KMS-11 (cell line): ENCODE measurements at regions not wholly inside any gene's neighbourhood (a gene's known extent, or its start where the extent isn't known, plus 50 kb on each side); places are given as distances from the start of the nearest gene placed in this dataset.

Experiments
- H2AFZ ChIP-seq: fragments of 200-600 bp; sonication (generic); 2 replicates; pipeline ENCODE4 v1.6.1; 2016; ENCODE audit warnings: antibody characterized with exemption, mixed run types, low read depth
- H3K27ac ChIP-seq: fragments of 200-600 bp; sonication (generic); 2 replicates; pipeline ENCODE4 v1.6.1; 2016; ENCODE audit warnings: mild to moderate bottlenecking, mixed run types
- H3K27me3 ChIP-seq: fragments of 200-600 bp; sonication (generic); 2 replicates; pipeline ENCODE4 v1.6.1; 2017; ENCODE audit warnings: mild to moderate bottlenecking, low read depth, mixed run types, moderate library complexity; ENCODE audit not compliant: insufficient read depth
- H3K36me3 ChIP-seq: fragments of 200-600 bp; sonication (generic); 2 replicates; pipeline ENCODE4 v1.6.1; 2017; ENCODE audit warnings: mild to moderate bottlenecking, mixed run types; ENCODE audit not compliant: insufficient read depth
- H3K4me1 ChIP-seq: fragments of 200-600 bp; sonication (generic); 2 replicates; pipeline ENCODE4 v1.6.1; 2016; ENCODE audit warnings: mild to moderate bottlenecking, low read depth, mixed run types; ENCODE audit not compliant: poor library complexity, severe bottlenecking
- H3K4me2 ChIP-seq: fragments of 200-600 bp; sonication (generic); 2 replicates; pipeline ENCODE4 v1.7.0; 2016; ENCODE audit warnings: mild to moderate bottlenecking, mixed run types
- H3K4me3 ChIP-seq: fragments of 200-600 bp; sonication (generic); IDR thresholded peaks from 2 replicates; pipeline ENCODE4 v1.6.1; 2017; ENCODE audit warnings: low read depth, low read length, mixed read lengths; ENCODE audit not compliant: insufficient read depth
- H3K79me2 ChIP-seq: fragments of 200-600 bp; sonication (generic); 2 replicates; pipeline ENCODE4 v1.6.1; 2016; ENCODE audit warnings: low read depth, mixed run types; ENCODE audit not compliant: insufficient read depth
- H3K9ac ChIP-seq: fragments of 200-600 bp; sonication (generic); 2 replicates; pipeline ENCODE4 v1.6.1; 2016; ENCODE audit warnings: mild to moderate bottlenecking, mixed run types
- H4K20me1 ChIP-seq: fragments of 200-600 bp; sonication (generic); 2 replicates; pipeline ENCODE4 v1.6.1; 2016; ENCODE audit warnings: mild to moderate bottlenecking, mixed run types; ENCODE audit not compliant: insufficient read depth
- CTCF ChIP-seq: fragments of 200-600 bp; sonication (generic); conservative IDR thresholded peaks from 2 replicates; pipeline ENCODE4 v1.6.1; 2017; ENCODE audit warnings: low read depth, mild to moderate bottlenecking, antibody characterized with exemption, low read length, moderate library complexity, mixed read lengths

DNA sequence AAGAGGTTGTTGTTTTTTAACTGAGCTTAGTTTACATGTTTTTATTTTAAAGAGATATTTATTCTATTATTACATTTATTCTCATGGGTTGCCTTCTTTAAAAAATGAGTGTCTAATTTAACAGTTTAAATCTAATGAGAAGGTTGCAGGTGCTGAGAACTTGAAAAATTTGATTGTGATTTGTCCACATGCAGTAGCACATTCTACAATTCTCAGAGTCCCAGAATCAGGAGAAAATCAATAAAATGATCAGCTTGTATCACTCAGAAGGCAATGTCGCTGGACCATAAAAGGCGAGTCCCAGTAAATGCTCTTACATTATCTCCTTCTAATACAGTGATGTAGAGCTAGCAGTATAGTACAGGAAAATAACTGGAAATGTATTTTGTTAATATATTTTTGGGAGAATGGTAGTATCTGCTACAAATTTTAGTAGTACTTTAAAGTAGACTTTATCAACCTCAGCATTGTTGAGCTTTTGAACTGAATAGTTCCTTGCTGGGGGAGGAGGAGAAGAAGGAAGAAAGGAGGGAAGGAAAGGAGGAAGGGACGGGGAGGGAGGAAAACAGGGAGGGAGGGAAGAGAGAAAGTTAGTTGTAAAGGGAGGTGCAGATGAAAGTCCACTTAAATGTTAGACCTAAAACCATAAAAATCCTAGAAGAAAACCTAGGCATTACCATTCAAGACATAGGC, 458.0 kb downstream of the DOK5 start:
- no peak overlapping the region for H3K27ac ChIP-seq
- H3K36me3 ChIP-seq = no peaks in the 10 kb centered on the region
- no peak overlapping the region for H3K4me2 ChIP-seq
- no peak overlapping the region for H2AFZ ChIP-seq
- no peak overlapping the region for H3K4me3 ChIP-seq
- no peaks in the 10 kb centered on the region for H4K20me1 ChIP-seq
- no peaks in the 10 kb centered on the region for H3K79me2 ChIP-seq
- no peak overlapping the region for H3K9ac ChIP-seq
- no peak for TF ChIP-seq CTCF
- no peaks in the 10 kb centered on the region for H3K27me3 ChIP-seq
- no peaks in the 10 kb centered on the region for H3K4me1 ChIP-seq

DNA sequence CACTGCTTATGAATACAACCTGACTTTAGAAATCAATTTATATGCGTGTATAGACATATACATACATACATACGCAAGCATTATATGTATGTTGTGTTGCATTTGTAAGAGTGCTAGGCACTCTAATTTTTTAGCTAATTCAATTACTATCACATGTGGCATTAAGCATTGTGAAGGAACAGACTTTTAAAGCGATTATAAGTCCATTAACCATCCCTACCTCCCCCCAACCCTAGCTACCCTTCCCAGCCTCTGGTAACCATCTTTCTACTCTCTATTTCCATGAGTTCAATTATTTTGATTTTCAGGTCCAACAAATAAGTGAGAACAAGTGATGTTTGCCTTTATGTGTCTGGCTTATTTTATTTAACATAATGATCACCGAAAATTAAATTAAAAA, 453.8 kb downstream of the DOK5 start:
- H3K27ac ChIP-seq = no peak overlapping the region
- no peak overlapping the region for H2AFZ ChIP-seq
- no peaks in the 10 kb centered on the region for H3K27me3 ChIP-seq
- H3K4me2 ChIP-seq = no peak overlapping the region
- no peaks in the 10 kb centered on the region for H3K79me2 ChIP-seq
- no peak overlapping the region for H3K9ac ChIP-seq
- no peaks in the 10 kb centered on the region for H4K20me1 ChIP-seq
- no peak overlapping the region for H3K4me3 ChIP-seq
- no peak for TF ChIP-seq CTCF
- no peaks in the 10 kb centered on the region for H3K36me3 ChIP-seq
- H3K4me1 ChIP-seq = no peaks in the 10 kb centered on the region

DNA sequence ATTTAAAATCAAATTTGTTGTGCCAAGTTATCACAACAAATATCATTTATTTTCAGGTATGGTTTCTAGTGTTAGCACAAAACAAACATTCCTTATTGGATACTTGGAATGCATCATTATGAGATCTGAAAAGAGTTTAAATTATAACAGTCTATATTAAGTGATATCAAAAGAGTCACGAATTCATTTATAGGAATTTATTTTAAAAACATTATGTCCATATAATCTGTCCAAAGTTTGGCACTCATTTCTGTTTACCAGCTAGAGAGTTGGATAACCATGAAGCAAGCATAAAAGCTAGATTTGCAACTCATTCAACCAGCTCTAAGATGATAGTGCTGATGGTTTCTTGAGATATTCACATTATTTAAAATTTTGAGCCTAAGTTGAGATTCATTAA, 453.2 kb downstream of the DOK5 start:
- no peak for TF ChIP-seq CTCF
- Histone ChIP-seq H3K4me1 (no peaks in the 10 kb centered on the region), H3K9ac (no peak overlapping the region), H3K27me3 (no peaks in the 10 kb centered on the region), H2AFZ (no peak overlapping the region), H3K4me2 (no peak overlapping the region), H3K4me3 (no peak overlapping the region), H4K20me1 (no peaks in the 10 kb centered on the region), H3K27ac (no peak overlapping the region), H3K79me2 (no peaks in the 10 kb centered on the region), H3K36me3 (no peaks in the 10 kb centered on the region)

- no peak for TF ChIP-seq CTCF
- no peak overlapping the region for H3K9ac ChIP-seq
- no peak overlapping the region for H3K4me2 ChIP-seq
- H3K36me3 ChIP-seq = no peaks in the 10 kb centered on the region
- no peaks in the 10 kb centered on the region for H3K27me3 ChIP-seq
- no peaks in the 10 kb centered on the region for H4K20me1 ChIP-seq
- H3K4me3 ChIP-seq = no peak overlapping the region
- H3K79me2 ChIP-seq = no peaks in the 10 kb centered on the region
- no peaks in the 10 kb centered on the region for H3K4me1 ChIP-seq
- H2AFZ ChIP-seq = no peak overlapping the region
- no peak overlapping the region for H3K27ac ChIP-seq
These were observed 447.2 kb downstream of the DOK5 start for GRCh38 chr20:54922636-54923035.
